Esophagus muscularis mucosa (tissue), 4 donors: ENCODE measurements at regions not wholly inside any gene's neighbourhood (a gene's known extent, or its start where the extent isn't known, plus 50 kb on each side); places are given as distances from the start of the nearest gene placed in this dataset.
A peak's percentile ranks its signal among the peaks of the same experiment; 100 is the strongest.

Experiments
- DNase-seq: peaks from one replicate; pipeline ENCODE4 v3.0.0-alpha.2; 2017; ENCODE audit errors: extremely low spot score
- H3K27ac ChIP-seq, 4 donors: fragments of 200-600 bp; sonication (generic); replicated peaks in 1 of 4; 1 replicate in 3 of 4; 2 replicates in 1 of 4; pipeline ENCODE4 v1.5.1; 2016 to 2019; ENCODE audit warnings: mild to moderate bottlenecking in 1 of 4
- H3K27me3 ChIP-seq, 4 donors: fragments of 200-600 bp; sonication (generic); one replicate each; pipeline versions ENCODE4 v1.5.1 to v1.6.0; 2016 to 2019
- H3K36me3 ChIP-seq, 4 donors: fragments of 200-600 bp; sonication (generic); one replicate each; pipeline ENCODE4 v1.5.1; 2016 to 2019
- H3K4me1 ChIP-seq, 4 donors: fragments of 200-600 bp; sonication (generic); one replicate each; pipeline ENCODE4 v1.5.1; 2016 to 2019
- H3K4me3 ChIP-seq, 4 donors: fragments of 200-600 bp; sonication (generic); 1 replicate in 2 of 4; 2 replicates in 2 of 4; pipeline ENCODE4 v1.5.1; 2016 to 2019; ENCODE audit warnings: mild to moderate bottlenecking in 4 of 4, moderate library complexity in 1 of 4
- H3K9me3 ChIP-seq, 4 donors: fragments of 200-600 bp; sonication (generic); 1 replicate in 3 of 4; 2 replicates in 1 of 4; pipeline ENCODE4 v1.5.1; 2016 to 2019
- EP300 ChIP-seq: sonication (generic); formaldehyde crosslinking; IDR thresholded peaks from one replicate; pipeline ENCODE4 v1.6.1; 2017; ENCODE audit warnings: antibody characterized with exemption
- POLR2A ChIP-seq: fragments of 450-650 bp; IDR thresholded peaks from one replicate; pipeline ENCODE4 v1.6.1; 2017; ENCODE audit warnings: antibody characterized with exemption, moderate library complexity, mild to moderate bottlenecking, low read depth
- POLR2AphosphoS5 ChIP-seq, 2 donors: sonication (generic); formaldehyde crosslinking; IDR thresholded peaks; one replicate each; pipeline ENCODE4 v1.6.1; 2017; ENCODE audit warnings: antibody characterized with exemption in 2 of 2
- WGBS: methylation state at CpG from one replicate; pipeline ENCODE4 v1.1.5; 2018; 5-methylcytosine and 5-hydroxymethylcytosine counted together
- intact Hi-C: fragments of 100-400 bp; cut with DNase I; formaldehyde crosslinking; loops from one replicate; pipeline ENCODE4 v1.15.1; 2023
- TF ChIP-seq, protein P1 (sequence below), 3 experiments: fragments of 200-600 bp in 2 of 3; fragments of 450-650 bp in 1 of 3; sonication (generic) in 2 of 3; IDR thresholded peaks; one replicate each; pipeline ENCODE4 v1.5.1; 2017 to 2019; ENCODE audit warnings: antibody characterized with exemption in 3 of 3, mild to moderate bottlenecking in 2 of 3, moderate library complexity in 1 of 3

- no peaks in the 10 kb centered on the region for H3K36me3 ChIP-seq
- WGBS = 77% methylated on average over 3 of the region's 3 CpGs
- no peaks in the 10 kb centered on the region for H3K27me3 ChIP-seq
- no peaks in the 10 kb centered on the region for H3K9me3 ChIP-seq
- TF ChIP-seq, protein P1, sequence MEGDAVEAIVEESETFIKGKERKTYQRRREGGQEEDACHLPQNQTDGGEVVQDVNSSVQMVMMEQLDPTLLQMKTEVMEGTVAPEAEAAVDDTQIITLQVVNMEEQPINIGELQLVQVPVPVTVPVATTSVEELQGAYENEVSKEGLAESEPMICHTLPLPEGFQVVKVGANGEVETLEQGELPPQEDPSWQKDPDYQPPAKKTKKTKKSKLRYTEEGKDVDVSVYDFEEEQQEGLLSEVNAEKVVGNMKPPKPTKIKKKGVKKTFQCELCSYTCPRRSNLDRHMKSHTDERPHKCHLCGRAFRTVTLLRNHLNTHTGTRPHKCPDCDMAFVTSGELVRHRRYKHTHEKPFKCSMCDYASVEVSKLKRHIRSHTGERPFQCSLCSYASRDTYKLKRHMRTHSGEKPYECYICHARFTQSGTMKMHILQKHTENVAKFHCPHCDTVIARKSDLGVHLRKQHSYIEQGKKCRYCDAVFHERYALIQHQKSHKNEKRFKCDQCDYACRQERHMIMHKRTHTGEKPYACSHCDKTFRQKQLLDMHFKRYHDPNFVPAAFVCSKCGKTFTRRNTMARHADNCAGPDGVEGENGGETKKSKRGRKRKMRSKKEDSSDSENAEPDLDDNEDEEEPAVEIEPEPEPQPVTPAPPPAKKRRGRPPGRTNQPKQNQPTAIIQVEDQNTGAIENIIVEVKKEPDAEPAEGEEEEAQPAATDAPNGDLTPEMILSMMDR (IDR thresholded peaks at IDR 0.05) = no peak
- TF ChIP-seq POLR2AphosphoS5 (IDR thresholded peaks at IDR 0.05) = no peak
- no peak for TF ChIP-seq EP300
- TF ChIP-seq POLR2A = no peak
- no peak for DNase-seq
- no peaks in the 10 kb centered on the region for H3K4me1 ChIP-seq
- H3K27ac ChIP-seq = no peak overlapping the region
- no peak overlapping the region for H3K4me3 ChIP-seq
- intact Hi-C loops = no loop called here
Observed at GRCh38 chr12:40168001-40168400, 56.8 kb upstream of the LRRK2 start.

- Histone ChIP-seq H3K4me1 (no peaks in the 10 kb centered on the region), H3K9me3 (no peaks in the 10 kb centered on the region), H3K4me3 (no peak overlapping the region), H3K27ac (no peak overlapping the region), H3K27me3 (no peaks in the 10 kb centered on the region), H3K36me3 (no peaks in the 10 kb centered on the region)
- intact Hi-C loops = no loop called here
- TF ChIP-seq POLR2AphosphoS5 (IDR thresholded peaks at IDR 0.05) (no peak), EP300 (no peak), POLR2A (no peak)
- TF ChIP-seq, protein P1 (IDR thresholded peaks at IDR 0.05) = no peak
- WGBS = 94% methylated on average over 2 of the region's 2 CpGs
- no peak for DNase-seq
Observed at GRCh38 chr12:40165179-40165578, 59.3 kb upstream of the SLC2A13 start.

GRCh38 chr12:40164034-40164433 lies 58.2 kb upstream of the SLC2A13 start:
- no peak overlapping the region for H3K4me3 ChIP-seq
- H3K27ac ChIP-seq = no peak overlapping the region
- DNase-seq = no peak
- no peaks in the 10 kb centered on the region for H3K4me1 ChIP-seq
- no peaks in the 10 kb centered on the region for H3K36me3 ChIP-seq
- H3K9me3 ChIP-seq = no peaks in the 10 kb centered on the region
- intact Hi-C loops = no loop called here
- TF ChIP-seq POLR2AphosphoS5 (IDR thresholded peaks at IDR 0.05) (no peak), EP300 (no peak), POLR2A (no peak)
- TF ChIP-seq, protein P1 (IDR thresholded peaks at IDR 0.05) = no peak
- 92% methylated on average over 1 of the region's 1 CpG for WGBS
- H3K27me3 ChIP-seq = no peaks in the 10 kb centered on the region

DNA sequence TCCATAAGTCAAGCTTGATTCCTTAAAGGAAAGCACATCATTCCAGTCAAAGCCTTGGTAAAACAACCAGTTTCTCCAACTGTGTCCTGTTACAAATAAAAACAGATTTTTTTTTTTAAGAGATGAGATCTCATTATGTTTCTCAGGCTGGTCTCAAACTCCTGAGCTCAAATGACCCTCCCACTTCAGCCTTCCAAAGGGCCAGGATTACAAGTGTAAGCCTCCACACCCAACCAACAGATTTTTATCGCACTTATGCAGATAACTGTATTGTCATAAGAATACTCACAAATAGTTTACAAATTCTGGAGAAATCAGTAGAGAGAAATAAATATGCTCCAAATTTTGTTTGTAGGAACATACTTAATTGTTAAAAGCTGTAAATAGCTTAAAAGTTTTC lies 56.2 kb upstream of the SLC2A13 start:
- no peaks in the 10 kb centered on the region for H3K27me3 ChIP-seq
- H3K4me3 ChIP-seq = no peak overlapping the region
- 95% methylated on average over 1 of the region's 1 CpG for WGBS
- intact Hi-C loops = no loop called here
- H3K36me3 ChIP-seq = no peaks in the 10 kb centered on the region
- no peaks in the 10 kb centered on the region for H3K9me3 ChIP-seq
- TF ChIP-seq, protein P1 (IDR thresholded peaks at IDR 0.05) = no peak
- TF ChIP-seq POLR2AphosphoS5 (IDR thresholded peaks at IDR 0.05) (no peak), POLR2A (no peak), EP300 (no peak)
- H3K4me1 ChIP-seq = peaks cover 0 to 10% (median 4%) of the 10 kb centered on the region in 4 donors
- no peak overlapping the region for H3K27ac ChIP-seq
- DNase-seq = no peak

DNA sequence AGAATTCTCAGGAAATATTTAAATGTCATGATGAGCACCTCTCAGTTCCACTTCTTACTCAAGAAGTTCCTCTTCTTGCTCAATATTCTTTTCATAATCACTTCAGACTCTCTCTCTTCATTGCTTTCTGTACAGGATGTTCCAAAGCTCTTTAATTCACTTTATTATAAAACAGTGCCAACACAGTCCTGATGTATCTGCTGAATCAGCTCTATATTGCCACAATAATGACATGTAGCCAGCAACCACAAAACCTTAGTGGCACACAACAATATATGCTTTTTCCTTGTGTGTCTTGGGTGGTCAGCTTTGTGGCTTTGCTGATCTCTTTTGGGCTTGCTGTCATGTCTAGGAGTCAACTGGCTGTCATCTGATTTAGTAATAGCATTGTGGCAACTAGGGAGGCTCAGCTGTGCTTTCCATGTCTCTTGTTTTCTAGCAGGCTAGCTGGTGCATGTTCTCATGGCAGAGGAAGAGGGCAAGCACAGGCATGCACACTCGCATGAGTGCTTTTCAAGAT lies 52.8 kb upstream of the SLC2A13 start:
- 73% methylated on average over 1 of the region's 1 CpG for WGBS
- no peak for DNase-seq
- H3K27me3 ChIP-seq = no peaks in the 10 kb centered on the region
- no peaks in the 10 kb centered on the region for H3K36me3 ChIP-seq
- intact Hi-C loops = no loop called here
- no peak overlapping the region for H3K4me3 ChIP-seq
- H3K27ac ChIP-seq = peak overlapping the region in 1 of 4 donors; percentile 26
- H3K4me1 ChIP-seq = peaks cover 0 to 21% (median 5%) of the 10 kb centered on the region in 4 donors
- TF ChIP-seq POLR2AphosphoS5 (IDR thresholded peaks at IDR 0.05) = no peak
- TF ChIP-seq POLR2A = no peak
- TF ChIP-seq, protein P1 (IDR thresholded peaks at IDR 0.05) = no peak
- no peak for TF ChIP-seq EP300
- no peaks in the 10 kb centered on the region for H3K9me3 ChIP-seq
